OCI-LY1 (cell line): ENCODE measurements at regions not wholly inside any gene's neighbourhood (a gene's known extent, or its start where the extent isn't known, plus 50 kb on each side); places are given as distances from the start of the nearest gene placed in this dataset.

Experiments
- EZH2 ChIP-seq: fragments of 200-600 bp; sonication (generic), shearing (Covaris generic); IDR thresholded peaks from 2 replicates; pipeline ENCODE4 v1.8.0; 2017; ENCODE audit warnings: borderline replicate concordance, mixed run types, mild to moderate bottlenecking, antibody characterized with exemption, low read length, moderate library complexity, mixed read lengths
- TF ChIP-seq, protein P1 (sequence below): fragments of 200-600 bp; sonication (generic), shearing (Covaris generic); IDR thresholded peaks from 2 replicates; pipeline ENCODE4 v1.5.1; 2017; ENCODE audit warnings: mild to moderate bottlenecking, antibody characterized with exemption, low read length, moderate library complexity, mixed read lengths

DNA sequence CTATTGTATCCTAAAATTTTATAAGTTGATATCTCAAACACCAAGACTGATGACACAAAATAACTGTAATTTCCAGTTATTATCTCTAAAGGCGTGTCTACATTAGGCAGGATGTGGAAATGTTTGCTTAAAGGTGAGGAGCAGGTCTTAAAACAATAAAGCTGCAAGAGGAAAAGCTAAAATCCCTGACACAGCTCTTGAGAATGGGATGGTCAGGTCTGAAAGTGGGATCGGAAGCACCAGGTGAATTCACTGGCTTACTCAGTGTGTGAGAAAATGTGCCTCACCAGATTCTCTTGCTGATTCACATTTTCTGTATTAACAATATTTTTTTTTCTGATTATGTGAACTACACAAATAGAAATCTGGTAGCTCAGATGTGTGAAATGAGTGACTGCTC, 421.9 kb upstream of the ADAMTS5 start:
- TF ChIP-seq, protein P1, sequence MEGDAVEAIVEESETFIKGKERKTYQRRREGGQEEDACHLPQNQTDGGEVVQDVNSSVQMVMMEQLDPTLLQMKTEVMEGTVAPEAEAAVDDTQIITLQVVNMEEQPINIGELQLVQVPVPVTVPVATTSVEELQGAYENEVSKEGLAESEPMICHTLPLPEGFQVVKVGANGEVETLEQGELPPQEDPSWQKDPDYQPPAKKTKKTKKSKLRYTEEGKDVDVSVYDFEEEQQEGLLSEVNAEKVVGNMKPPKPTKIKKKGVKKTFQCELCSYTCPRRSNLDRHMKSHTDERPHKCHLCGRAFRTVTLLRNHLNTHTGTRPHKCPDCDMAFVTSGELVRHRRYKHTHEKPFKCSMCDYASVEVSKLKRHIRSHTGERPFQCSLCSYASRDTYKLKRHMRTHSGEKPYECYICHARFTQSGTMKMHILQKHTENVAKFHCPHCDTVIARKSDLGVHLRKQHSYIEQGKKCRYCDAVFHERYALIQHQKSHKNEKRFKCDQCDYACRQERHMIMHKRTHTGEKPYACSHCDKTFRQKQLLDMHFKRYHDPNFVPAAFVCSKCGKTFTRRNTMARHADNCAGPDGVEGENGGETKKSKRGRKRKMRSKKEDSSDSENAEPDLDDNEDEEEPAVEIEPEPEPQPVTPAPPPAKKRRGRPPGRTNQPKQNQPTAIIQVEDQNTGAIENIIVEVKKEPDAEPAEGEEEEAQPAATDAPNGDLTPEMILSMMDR = no peak
- TF ChIP-seq EZH2 = no peak
